ENCODE measurements at regions not wholly inside any gene's neighbourhood (a gene's known extent, or its start where the extent isn't known, plus 50 kb on each side); places are given as distances from the start of the nearest gene placed in this dataset.

DNA sequence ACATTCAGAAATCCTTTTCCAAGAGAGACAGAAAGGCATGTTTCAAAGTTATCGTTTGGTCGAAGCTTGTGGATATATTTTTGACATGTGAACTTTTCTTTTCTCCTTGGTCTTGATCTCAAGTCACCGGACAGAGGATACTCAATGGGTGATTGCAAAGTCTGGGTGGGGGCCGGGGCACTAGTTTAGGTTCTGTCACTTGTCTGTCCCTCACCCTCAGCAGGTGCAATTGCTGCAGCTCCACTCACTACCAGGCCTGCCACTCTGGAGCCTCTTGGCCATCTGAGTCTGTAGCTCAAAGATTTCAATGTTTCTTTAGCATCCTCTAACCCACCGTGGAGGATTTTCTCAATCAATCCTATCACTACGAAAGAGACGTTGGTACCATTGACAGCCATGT is 246.0 kb upstream of the C1orf174 start:
- H3K4me3 ChIP-seq (ENCODE audit: low read depth, low read length): no peak overlapping the region
- no peak for DNase-seq
- H3K27me3 ChIP-seq (ENCODE audit: insufficient read depth, low read depth, severe bottlenecking): no peaks in the 10 kb centered on the region
- H3K9me3 ChIP-seq (ENCODE audit: severe bottlenecking): no peaks in the 10 kb centered on the region
- TF ChIP-seq, protein P1, sequence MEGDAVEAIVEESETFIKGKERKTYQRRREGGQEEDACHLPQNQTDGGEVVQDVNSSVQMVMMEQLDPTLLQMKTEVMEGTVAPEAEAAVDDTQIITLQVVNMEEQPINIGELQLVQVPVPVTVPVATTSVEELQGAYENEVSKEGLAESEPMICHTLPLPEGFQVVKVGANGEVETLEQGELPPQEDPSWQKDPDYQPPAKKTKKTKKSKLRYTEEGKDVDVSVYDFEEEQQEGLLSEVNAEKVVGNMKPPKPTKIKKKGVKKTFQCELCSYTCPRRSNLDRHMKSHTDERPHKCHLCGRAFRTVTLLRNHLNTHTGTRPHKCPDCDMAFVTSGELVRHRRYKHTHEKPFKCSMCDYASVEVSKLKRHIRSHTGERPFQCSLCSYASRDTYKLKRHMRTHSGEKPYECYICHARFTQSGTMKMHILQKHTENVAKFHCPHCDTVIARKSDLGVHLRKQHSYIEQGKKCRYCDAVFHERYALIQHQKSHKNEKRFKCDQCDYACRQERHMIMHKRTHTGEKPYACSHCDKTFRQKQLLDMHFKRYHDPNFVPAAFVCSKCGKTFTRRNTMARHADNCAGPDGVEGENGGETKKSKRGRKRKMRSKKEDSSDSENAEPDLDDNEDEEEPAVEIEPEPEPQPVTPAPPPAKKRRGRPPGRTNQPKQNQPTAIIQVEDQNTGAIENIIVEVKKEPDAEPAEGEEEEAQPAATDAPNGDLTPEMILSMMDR (IDR thresholded peaks at IDR 0.05; ENCODE audit: low read depth, low read length): no peak
- H3K27ac ChIP-seq: no peak overlapping the region
- H3K36me3 ChIP-seq: no peaks in the 10 kb centered on the region

DNA sequence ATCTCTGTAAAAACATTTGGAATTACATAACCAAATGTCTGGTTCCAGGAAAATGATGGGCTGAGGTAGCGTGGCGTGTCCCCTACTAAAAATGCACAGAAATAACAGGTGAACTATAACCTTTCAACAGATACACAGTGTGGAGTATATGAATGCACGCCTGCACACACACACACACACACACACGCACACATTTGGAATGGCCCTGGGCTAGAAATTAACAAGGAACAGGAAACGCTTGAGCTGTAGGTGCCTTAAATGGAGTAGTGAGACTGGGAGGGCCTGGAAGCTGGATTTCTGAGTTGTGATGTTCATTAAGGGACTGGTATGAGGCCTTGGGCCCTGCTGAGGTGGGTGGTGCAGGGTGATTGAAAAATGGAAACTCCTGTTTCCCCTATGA is 246.5 kb upstream of the C1orf174 start:
- no peak for DNase-seq
- TF ChIP-seq, protein P1 (IDR thresholded peaks at IDR 0.05; ENCODE audit: low read depth, low read length): no peak
- H3K36me3 ChIP-seq: no peaks in the 10 kb centered on the region
- no peaks in the 10 kb centered on the region for H3K27me3 ChIP-seq (ENCODE audit: insufficient read depth, low read depth, severe bottlenecking)
- H3K4me3 ChIP-seq (ENCODE audit: low read depth, low read length): no peak overlapping the region
- H3K27ac ChIP-seq: peak overlapping the region; percentile 87
- H3K9me3 ChIP-seq (ENCODE audit: severe bottlenecking): no peaks in the 10 kb centered on the region

GRCh38 chr1:4147509-4147908 is 247.4 kb upstream of the C1orf174 start:
- H3K9me3 ChIP-seq (ENCODE audit: severe bottlenecking): no peaks in the 10 kb centered on the region

DNA sequence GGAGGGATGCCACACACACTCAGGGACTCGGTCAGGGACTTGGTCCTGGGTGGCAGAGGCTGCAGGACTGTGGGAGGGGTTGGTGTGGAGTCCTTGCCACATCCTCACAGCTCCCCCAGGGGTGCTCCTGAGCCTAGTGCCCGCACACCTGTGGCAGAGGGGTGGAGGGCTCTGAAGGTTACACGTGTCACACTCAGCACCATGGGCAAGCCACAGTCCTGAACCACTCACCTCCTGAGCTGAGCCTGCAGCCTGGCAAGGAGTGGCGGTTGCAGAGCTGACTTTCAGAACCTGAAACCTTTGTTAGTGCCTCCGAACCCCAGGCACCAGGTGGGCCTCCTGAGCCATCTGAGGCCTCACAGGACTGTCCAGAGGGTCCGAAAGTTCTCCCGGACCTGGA is 249.2 kb upstream of the C1orf174 start:
- Histone ChIP-seq H3K4me3 (ENCODE audit: low read depth, low read length) (no peak overlapping the region), H3K27ac (no peak overlapping the region), H3K27me3 (ENCODE audit: insufficient read depth, low read depth, severe bottlenecking) (no peaks in the 10 kb centered on the region), H3K36me3 (no peaks in the 10 kb centered on the region), H3K9me3 (ENCODE audit: severe bottlenecking) (no peaks in the 10 kb centered on the region)
- DNase-seq: no peak
- TF ChIP-seq, protein P1 (IDR thresholded peaks at IDR 0.05; ENCODE audit: low read depth, low read length): no peak

More at GRCh38 chr1:4147509-4147908, 247.4 kb upstream of the C1orf174 start:
- peak; percentile 87 for DNase-seq
- TF ChIP-seq, protein P1 (IDR thresholded peaks at IDR 0.05; ENCODE audit: low read depth, low read length): no peak
- Histone ChIP-seq H3K4me3 (ENCODE audit: low read depth, low read length) (peak overlapping the region; percentile 32), H3K27me3 (ENCODE audit: insufficient read depth, low read depth, severe bottlenecking) (no peaks in the 10 kb centered on the region), H3K36me3 (no peaks in the 10 kb centered on the region), H3K27ac (peak overlapping the region; percentile 87)

DNA sequence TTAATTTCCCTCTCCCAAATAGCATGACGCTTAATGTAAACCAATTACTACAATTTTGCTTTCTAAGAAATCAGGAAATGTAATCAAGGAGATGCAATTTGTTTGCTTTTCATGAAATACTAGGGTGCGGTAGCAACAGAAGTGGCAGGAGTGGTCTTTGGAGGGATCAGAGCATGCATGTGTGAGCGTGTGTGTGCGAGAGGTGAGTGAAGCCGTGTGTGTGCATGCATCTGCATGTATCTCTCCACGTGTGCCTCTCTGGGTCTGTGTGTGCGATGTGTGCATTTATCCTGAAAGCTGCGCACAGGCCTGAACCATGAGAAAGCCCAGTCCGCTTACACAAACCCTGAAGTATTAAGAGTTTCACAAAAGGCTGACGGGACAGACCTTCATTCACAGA is 249.8 kb upstream of the C1orf174 start:
- H3K27me3 ChIP-seq (ENCODE audit: insufficient read depth, low read depth, severe bottlenecking): no peaks in the 10 kb centered on the region
- H3K4me3 ChIP-seq (ENCODE audit: low read depth, low read length): no peak overlapping the region
- H3K36me3 ChIP-seq: no peaks in the 10 kb centered on the region
- no peaks in the 10 kb centered on the region for H3K9me3 ChIP-seq (ENCODE audit: severe bottlenecking)
- no peak for DNase-seq
- TF ChIP-seq, protein P1 (IDR thresholded peaks at IDR 0.05; ENCODE audit: low read depth, low read length): no peak
- peak overlapping the region; percentile 41 for H3K27ac ChIP-seq

DNA sequence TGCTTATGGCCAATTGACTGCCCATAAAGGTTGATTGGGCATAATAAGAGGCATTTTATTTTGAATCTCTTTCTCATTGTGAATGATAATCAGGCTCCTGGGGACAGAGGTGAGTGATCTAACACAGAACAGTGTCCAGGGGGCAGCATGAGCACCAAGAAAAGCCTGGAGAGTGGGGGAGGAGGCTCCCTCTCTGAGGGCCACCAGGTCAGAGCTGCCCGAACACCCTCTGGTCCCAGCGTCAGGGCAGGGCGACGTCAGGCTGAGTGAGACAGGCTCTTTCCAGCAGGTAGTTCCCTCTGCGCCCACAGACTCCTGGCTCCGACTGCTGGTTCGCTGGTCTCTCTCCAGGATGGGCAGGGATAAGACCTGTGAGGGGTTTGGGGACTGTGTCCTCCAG is 250.2 kb upstream of the C1orf174 start:
- no peaks in the 10 kb centered on the region for H3K27me3 ChIP-seq (ENCODE audit: insufficient read depth, low read depth, severe bottlenecking)
- H3K27ac ChIP-seq: peak overlapping the region; percentile 41
- peak; percentile 77 for DNase-seq
- no peaks in the 10 kb centered on the region for H3K36me3 ChIP-seq
- no peaks in the 10 kb centered on the region for H3K9me3 ChIP-seq (ENCODE audit: severe bottlenecking)
- TF ChIP-seq, protein P1 (IDR thresholded peaks at IDR 0.05; ENCODE audit: low read depth, low read length): peak; percentile 45; the same call in 1 of the 2 replicates
- H3K4me3 ChIP-seq (ENCODE audit: low read depth, low read length): no peak overlapping the region
